Activated naive CD8-positive, alpha-beta T cell treated with anti-CD3 and anti-CD28 coated beads, Interleukin-2, amount 50 U/mL, for 24 hours (primary cell): ENCODE measurements at regions not wholly inside any gene's neighbourhood (a gene's known extent, or its start where the extent isn't known, plus 50 kb on each side); places are given as distances from the start of the nearest gene placed in this dataset.
"Not testable (repeated sequence)": the region's sequence is repeated elsewhere in the genome, so short reads cannot be mapped to it uniquely, and the experiment has no call there.

Experiments
- ATAC-seq: fragments of 150-1000 bp; cut with Tn5 transposase; one replicate; pipeline ENCODE4 v1.10.0; 2021
- DNase-seq: peaks from one replicate; pipeline ENCODE4 v3.0.0; 2021
- H3K27ac Mint-ChIP-seq: one replicate; pipeline ENCODE4 v1.8.0; 2021; ENCODE audit warnings: mild to moderate bottlenecking, mixed read lengths
- H3K27me3 Mint-ChIP-seq: one replicate; pipeline ENCODE4 v1.8.0; 2021; ENCODE audit warnings: mixed read lengths
- H3K36me3 Mint-ChIP-seq: one replicate; pipeline ENCODE4 v1.8.0; 2021; ENCODE audit warnings: low read depth, mixed read lengths
- H3K4me1 Mint-ChIP-seq: one replicate; pipeline ENCODE4 v1.8.0; 2021; ENCODE audit warnings: mixed read lengths
- H3K4me3 Mint-ChIP-seq: one replicate; pipeline ENCODE4 v1.8.0; 2021; ENCODE audit warnings: mild to moderate bottlenecking, moderate library complexity, mixed read lengths
- H3K9me3 Mint-ChIP-seq: one replicate; pipeline ENCODE4 v1.8.0; 2021; ENCODE audit warnings: mixed read lengths

DNA sequence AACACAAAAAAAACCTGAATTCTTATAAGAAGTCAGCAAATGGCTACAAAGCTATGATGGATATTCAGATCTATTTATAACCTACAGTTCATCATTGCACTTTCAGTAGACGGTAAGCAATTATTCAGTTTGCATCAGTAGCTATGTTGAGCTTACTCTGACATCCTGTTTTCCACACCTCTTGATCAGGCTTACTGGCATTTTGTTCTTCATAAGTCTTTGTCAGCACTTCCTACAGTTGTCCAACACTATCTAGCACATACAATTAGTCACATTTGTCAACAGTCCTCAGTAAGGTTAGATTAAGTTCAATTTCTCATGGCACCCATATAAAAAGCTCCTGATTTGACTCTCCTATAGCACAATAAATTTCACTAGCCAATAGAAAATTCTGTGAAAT is 71.2 kb upstream of the ST3GAL6 start:
- H3K36me3 Mint-ChIP-seq: no peaks in the 10 kb centered on the region
- no peaks in the 10 kb centered on the region for H3K9me3 Mint-ChIP-seq
- no peak for DNase-seq
- no peak for ATAC-seq
- H3K4me3 Mint-ChIP-seq: no peak overlapping the region
- no peaks in the 10 kb centered on the region for H3K4me1 Mint-ChIP-seq
- H3K27me3 Mint-ChIP-seq: peaks cover 2% of the 10 kb centered on the region
- no peak overlapping the region for H3K27ac Mint-ChIP-seq

DNA sequence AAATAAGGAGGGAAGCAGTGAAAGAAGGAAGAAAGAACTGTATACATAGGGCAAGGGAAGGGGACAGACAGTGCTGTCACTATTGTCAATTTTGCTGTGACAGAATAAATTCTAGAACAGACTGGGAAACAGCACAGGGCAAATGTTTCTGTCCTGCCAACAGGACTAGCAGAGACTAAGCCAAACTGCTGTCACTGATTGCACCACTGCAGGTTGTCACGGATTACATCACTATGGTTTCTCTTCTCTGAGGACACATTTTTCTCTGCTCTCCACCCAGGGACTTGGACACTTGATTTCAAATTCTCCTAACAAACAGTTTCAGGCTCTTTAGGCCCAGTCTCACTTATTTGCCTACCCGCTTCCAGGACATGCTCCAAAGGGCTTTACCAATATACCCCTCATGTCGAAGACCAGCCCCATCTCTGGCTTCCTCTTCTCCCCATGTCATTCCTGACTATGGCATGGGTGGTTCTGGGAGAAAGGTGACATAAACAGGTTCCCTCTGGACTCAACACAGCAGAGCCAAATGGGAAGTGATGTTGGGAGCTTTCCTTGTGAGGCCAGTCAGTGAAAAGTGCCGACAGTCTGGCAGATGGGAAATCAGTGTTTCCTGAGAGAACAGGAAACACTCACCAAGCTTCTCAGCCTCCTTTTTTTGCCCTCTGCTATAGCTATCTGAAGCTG is 70.2 kb upstream of the ST3GAL6 start:
- Mint-ChIP-seq H3K36me3 (no peaks in the 10 kb centered on the region), H3K27me3 (peaks cover 2% of the 10 kb centered on the region), H3K4me3 (no peak overlapping the region), H3K9me3 (no peaks in the 10 kb centered on the region), H3K27ac (no peak overlapping the region), H3K4me1 (no peaks in the 10 kb centered on the region)
- no peak for ATAC-seq
- DNase-seq: no peak

DNA sequence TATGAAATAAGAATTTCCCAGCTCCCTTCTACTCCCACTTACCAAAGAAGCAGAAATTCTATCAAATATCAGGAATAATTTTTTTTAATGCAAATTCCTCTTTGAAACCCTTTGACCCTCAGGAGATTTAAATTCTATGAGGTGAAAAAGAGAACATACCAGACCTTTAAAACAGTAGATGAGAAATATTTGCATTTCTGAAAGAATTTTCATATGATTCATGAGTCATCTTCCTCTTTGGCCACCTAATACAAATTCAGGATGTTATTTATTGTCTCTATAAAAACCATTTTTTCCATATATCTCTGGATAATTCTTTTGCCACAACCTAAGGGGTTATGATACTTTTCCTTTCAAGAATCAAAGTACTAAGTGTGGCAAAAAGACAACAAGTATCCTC is 67.3 kb upstream of the ST3GAL6 start:
- ATAC-seq: no peak
- Mint-ChIP-seq H3K4me1 (no peaks in the 10 kb centered on the region), H3K4me3 (no peak overlapping the region), H3K9me3 (no peaks in the 10 kb centered on the region), H3K36me3 (no peaks in the 10 kb centered on the region), H3K27me3 (peaks cover 2% of the 10 kb centered on the region), H3K27ac (no peak overlapping the region)
- no peak for DNase-seq

DNA sequence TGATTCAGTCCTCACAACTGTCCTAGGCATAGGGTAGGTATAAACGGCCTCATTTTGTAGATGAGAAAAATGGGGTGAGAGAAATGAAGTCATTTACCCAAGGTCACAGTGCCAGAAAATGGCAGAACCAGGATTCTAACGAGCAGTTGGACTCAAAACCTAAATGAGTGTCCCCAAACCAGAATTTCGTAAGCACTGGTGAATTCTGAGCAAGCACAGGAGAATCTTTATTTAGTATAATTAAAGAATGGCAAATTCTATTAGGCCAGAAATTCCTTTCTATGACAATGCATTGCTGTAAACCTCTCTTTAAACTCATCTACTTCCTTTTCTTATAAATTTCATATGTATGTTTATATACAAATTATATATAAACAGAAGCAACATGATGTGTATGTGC is 66.8 kb upstream of the ST3GAL6 start:
- not testable (repeated sequence) for H3K27ac Mint-ChIP-seq, H3K36me3 Mint-ChIP-seq, H3K4me3 Mint-ChIP-seq, DNase-seq, H3K4me1 Mint-ChIP-seq, H3K9me3 Mint-ChIP-seq, ATAC-seq, H3K27me3 Mint-ChIP-seq

DNA sequence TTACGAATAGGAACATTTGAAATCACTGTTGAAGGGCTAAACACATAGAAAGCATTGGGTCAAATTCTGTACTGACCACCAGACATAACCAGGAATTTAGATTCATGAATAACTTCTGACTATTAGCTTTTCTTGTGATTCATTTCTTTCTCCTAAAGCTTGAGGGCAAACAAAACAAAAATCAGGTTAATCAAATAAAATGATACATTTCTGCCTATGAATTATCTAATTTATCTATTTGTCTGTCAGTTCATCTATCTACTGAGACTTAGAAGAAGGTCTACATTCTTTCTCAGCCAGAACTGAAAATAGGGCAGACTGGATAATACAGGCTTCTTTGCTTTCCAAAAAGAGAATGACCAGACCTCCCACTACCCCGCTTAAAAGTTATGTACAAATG is 65.9 kb upstream of the ST3GAL6 start:
- no peaks in the 10 kb centered on the region for H3K27me3 Mint-ChIP-seq
- no peaks in the 10 kb centered on the region for H3K4me1 Mint-ChIP-seq
- H3K4me3 Mint-ChIP-seq: no peak overlapping the region
- no peak overlapping the region for H3K27ac Mint-ChIP-seq
- H3K9me3 Mint-ChIP-seq: no peaks in the 10 kb centered on the region
- no peak for ATAC-seq
- H3K36me3 Mint-ChIP-seq: no peaks in the 10 kb centered on the region
- no peak for DNase-seq

DNA sequence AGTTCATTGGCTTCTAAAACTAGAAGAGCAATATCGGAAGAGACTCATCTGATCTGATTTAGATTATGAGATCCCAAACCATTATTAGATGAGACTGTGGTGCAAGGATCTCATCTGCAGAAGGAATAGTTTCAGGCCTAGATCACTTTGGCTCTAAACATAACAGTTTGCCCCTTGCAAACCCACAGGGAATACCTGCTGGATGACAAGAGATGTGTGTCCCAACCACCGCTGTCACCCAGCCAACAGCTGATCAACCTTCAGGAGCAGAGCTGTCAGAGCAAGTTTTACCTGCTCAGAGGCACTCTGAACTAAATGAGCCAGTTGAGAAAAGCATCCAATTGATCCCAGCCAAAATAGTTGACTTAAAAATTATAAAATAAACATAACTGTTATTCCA is 64.0 kb upstream of the ST3GAL6 start:
- no peak for DNase-seq
- H3K36me3 Mint-ChIP-seq: no peaks in the 10 kb centered on the region
- H3K9me3 Mint-ChIP-seq: no peaks in the 10 kb centered on the region
- no peak overlapping the region for H3K27ac Mint-ChIP-seq
- no peaks in the 10 kb centered on the region for H3K4me1 Mint-ChIP-seq
- H3K27me3 Mint-ChIP-seq: no peaks in the 10 kb centered on the region
- ATAC-seq: no peak
- H3K4me3 Mint-ChIP-seq: no peak overlapping the region

DNA sequence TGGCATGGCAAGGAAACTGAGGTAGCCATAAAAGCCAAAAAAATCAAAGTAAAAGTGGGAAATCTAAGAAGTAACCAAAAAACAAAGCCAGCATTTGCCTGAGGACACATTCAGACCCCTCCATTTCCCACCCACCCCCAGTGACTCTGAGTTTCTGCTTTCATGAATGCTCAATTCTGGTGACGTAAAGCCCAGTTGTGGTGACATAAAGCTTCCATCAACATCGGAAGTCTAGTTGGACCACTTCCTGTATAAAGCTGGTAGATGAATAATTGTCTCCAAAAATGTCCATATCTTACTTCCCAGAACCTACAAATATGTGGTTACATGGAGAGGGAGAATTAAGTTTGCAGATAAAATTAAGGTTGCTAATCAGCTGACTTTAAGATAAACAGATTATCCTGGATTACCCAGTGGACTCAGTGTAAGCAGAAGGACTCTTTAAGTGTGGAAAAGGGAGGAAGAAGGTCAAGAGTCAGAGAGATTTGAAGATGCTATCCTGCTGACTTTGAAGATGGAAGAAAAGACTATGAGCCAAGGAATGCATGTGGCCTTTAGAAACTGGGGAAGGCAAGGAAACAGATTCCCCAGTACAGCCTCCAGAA is 62.0 kb upstream of the ST3GAL6 start:
- Mint-ChIP-seq H3K4me1 (no peaks in the 10 kb centered on the region), H3K36me3 (no peaks in the 10 kb centered on the region), H3K27me3 (peaks cover 6% of the 10 kb centered on the region), H3K4me3 (no peak overlapping the region), H3K9me3 (no peaks in the 10 kb centered on the region), H3K27ac (no peak overlapping the region)
- ATAC-seq (no peak), DNase-seq (no peak)

DNA sequence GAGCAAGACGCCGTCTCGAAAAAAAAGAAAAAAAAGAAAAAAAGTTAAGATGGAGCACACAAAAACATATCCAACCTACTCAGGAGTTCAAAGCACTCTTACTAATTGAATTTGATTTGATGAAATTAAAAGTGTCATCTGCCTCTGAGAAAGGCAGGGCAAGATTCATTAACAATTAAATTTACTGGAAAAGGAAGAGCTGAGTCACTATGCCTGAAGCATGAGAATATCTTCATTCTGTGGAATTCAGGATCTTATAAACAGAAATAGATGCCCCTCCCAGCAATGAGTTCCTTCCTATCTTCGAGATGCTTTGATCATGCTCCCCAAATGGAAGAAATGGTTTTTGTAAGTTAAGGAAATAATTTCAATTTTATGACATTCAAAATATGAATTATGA is 61.0 kb upstream of the ST3GAL6 start:
- H3K4me1 Mint-ChIP-seq: no peaks in the 10 kb centered on the region
- H3K36me3 Mint-ChIP-seq: no peaks in the 10 kb centered on the region
- no peak for DNase-seq
- no peak overlapping the region for H3K27ac Mint-ChIP-seq
- H3K27me3 Mint-ChIP-seq: peaks cover 6% of the 10 kb centered on the region
- H3K4me3 Mint-ChIP-seq: no peak overlapping the region
- ATAC-seq: no peak
- no peaks in the 10 kb centered on the region for H3K9me3 Mint-ChIP-seq

DNA sequence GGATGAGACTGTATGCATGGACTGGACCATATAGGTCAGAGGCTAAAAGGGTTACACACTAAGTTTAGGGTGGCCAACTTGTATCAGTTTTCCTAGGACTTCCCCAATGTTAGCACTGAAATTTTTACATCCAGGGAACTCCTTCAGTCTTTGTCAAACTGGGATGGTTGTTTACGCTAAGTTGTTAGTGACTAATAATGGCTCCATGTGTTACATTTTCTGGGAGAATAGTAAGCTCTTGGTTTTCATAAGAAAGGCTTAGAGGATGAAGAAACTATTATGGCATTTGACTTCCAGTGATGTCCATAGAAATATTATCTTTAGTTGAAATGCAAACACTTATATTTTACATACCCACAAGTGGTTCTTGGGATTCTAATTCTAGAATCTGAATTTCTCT is 57.9 kb upstream of the ST3GAL6 start:
- Mint-ChIP-seq H3K27me3 (peaks cover 6% of the 10 kb centered on the region), H3K36me3 (no peaks in the 10 kb centered on the region), H3K9me3 (no peaks in the 10 kb centered on the region), H3K4me1 (no peaks in the 10 kb centered on the region), H3K4me3 (no peak overlapping the region), H3K27ac (no peak overlapping the region)
- ATAC-seq (no peak), DNase-seq (no peak)

DNA sequence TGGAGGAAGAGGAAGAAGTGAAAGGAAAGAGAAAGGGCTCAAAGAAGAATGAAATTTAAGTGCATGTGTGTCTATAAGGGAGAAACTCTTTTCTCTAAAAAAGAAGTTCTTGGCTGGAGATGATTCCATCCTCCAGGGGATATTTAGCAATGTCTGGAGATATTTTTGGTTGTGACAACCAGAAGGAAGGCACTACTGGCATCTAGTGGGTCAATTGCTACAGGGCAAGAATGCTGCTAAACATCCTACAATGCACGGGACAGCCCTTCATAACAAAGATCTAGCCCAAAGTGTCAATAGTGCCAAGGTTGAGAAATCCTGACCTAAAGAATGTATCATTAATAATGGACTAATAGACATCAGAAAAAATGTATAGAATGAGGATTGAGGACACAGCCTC is 57.4 kb upstream of the ST3GAL6 start:
- Mint-ChIP-seq H3K9me3 (no peaks in the 10 kb centered on the region), H3K4me3 (no peak overlapping the region), H3K36me3 (no peaks in the 10 kb centered on the region), H3K27me3 (peaks cover 6% of the 10 kb centered on the region), H3K27ac (no peak overlapping the region), H3K4me1 (no peaks in the 10 kb centered on the region)
- ATAC-seq (no peak), DNase-seq (no peak)

DNA sequence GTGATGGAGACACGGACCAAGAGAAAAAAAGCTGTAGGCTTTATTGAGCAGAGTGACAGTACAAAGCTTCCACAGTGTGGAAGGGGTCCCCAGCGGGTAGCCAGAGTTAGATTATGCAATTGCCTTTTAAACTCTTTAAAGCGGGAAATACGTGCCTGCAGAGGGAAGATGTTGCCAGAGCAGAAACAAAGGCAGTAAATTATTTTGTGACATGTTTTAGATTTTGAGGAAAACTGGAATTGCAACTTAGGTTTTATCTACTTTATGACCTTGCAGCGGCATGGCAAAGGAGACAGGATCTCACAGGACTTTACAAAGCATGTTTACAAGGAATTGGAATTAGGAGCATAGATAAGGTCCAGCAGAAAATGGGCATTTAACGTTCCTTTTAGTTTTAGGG is 54.5 kb upstream of the ST3GAL6 start:
- ATAC-seq, H3K9me3 Mint-ChIP-seq, H3K4me3 Mint-ChIP-seq, H3K27ac Mint-ChIP-seq, H3K27me3 Mint-ChIP-seq, H3K36me3 Mint-ChIP-seq, DNase-seq, H3K4me1 Mint-ChIP-seq: not testable (repeated sequence)

DNA sequence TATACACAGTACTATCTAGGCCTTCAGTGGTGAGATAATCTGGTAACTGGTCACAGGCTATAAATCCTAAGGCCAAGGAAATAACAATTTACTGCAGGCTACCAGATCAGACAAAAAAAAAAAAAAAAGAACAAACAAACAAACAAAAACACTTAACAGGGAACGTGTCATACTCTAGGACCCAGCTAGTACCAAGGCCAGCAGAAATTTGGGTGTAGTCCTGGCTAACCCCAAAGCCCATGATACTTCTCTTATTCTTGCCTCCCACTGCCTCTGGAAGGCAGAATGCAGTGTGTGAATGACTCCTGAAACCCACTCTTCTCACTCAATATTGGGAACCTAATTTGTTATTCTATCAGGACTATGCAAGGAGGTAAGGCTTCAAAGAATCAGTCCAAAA is 53.7 kb upstream of the ST3GAL6 start:
- ATAC-seq (no peak), DNase-seq (no peak)
- Mint-ChIP-seq H3K4me3 (no peak overlapping the region), H3K36me3 (no peaks in the 10 kb centered on the region), H3K9me3 (no peaks in the 10 kb centered on the region), H3K27ac (no peak overlapping the region), H3K27me3 (peaks cover 6% of the 10 kb centered on the region), H3K4me1 (no peaks in the 10 kb centered on the region)

DNA sequence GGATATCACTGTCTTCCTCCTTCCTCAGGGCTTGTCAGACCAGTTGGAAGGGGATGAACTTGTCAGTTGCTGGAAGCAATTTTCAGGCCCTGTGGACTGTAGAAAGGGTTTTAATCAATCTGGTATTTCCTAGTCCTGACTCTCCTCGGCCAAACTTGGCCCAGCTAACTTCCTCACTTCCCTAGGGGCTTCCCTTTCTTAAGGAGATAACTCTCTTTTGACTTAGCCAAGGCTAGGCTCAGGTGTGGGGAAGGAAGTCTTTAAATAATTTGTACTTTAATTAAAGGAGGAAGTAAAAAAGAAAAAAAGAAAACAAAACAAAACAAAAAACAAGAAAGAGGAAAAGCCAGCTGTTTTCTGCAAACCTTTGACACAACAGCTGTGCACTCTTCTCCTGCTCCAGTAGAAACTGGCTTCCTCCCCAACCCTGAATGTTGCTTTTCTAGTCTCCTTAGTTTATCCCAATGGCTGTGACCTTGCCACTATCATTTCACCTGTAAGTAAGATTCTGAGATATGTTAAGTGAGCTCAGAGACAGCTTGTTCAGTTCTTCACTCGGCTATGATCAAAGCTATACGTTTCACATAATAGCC is 53.0 kb upstream of the ST3GAL6 start:
- H3K27me3 Mint-ChIP-seq: peaks cover 3% of the 10 kb centered on the region
- no peaks in the 10 kb centered on the region for H3K36me3 Mint-ChIP-seq
- H3K9me3 Mint-ChIP-seq: no peaks in the 10 kb centered on the region

DNA sequence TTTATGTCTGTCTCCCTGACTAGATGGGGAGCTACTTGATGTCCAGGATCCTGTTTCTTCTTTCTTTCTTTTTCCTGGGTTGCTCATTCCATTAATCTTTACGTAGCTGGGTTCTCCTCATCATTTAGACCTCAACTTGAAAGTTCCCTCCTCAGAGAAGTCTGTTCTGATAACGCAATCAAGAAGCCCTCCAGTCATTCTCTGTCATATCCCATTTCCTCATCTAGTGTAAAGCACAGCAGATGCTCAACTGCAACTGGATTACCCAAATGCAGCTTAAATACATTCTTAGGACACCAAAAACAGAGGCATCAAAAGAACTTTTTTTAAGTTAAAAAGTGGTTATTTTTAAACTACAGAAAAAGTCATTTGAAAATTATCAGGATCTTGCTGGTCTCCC is 51.7 kb upstream of the ST3GAL6 start:
- Mint-ChIP-seq H3K9me3 (no peaks in the 10 kb centered on the region), H3K27ac (no peak overlapping the region), H3K4me1 (no peaks in the 10 kb centered on the region), H3K27me3 (no peaks in the 10 kb centered on the region), H3K4me3 (no peak overlapping the region), H3K36me3 (no peaks in the 10 kb centered on the region)
- DNase-seq (no peak), ATAC-seq (no peak)

More for the DNA sequence above, 53.0 kb upstream of the ST3GAL6 start:
- H3K4me1 Mint-ChIP-seq: no peaks in the 10 kb centered on the region
- no peak overlapping the region for H3K4me3 Mint-ChIP-seq
- no peak overlapping the region for H3K27ac Mint-ChIP-seq
- no peak for DNase-seq
- ATAC-seq: no peak

DNA sequence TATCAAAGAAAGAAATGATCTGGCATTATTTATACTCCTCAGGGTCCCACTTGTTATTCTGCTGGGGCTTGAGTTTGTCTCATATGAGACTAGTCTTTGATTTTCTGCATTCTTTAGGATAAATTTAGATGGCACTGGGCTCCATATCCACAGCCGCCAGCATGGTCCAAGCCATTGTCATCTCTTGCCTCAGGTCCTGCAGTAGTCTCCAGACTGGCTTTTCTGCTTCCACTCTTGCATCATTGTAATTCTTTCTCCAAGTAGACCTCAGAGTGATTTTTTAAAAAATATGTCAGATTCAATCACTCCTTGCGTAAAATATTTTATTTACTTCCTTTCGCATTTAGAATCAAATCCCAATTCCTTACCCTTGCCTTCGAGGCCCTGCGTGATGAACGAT is 50.4 kb upstream of the ST3GAL6 start:
- no peaks in the 10 kb centered on the region for H3K36me3 Mint-ChIP-seq
- no peak for DNase-seq
- no peaks in the 10 kb centered on the region for H3K9me3 Mint-ChIP-seq
- no peaks in the 10 kb centered on the region for H3K4me1 Mint-ChIP-seq
- H3K4me3 Mint-ChIP-seq: no peak overlapping the region
- no peaks in the 10 kb centered on the region for H3K27me3 Mint-ChIP-seq
- ATAC-seq: no peak
- H3K27ac Mint-ChIP-seq: no peak overlapping the region
